Inferior parietal cortex (tissue), 1 donor: ENCODE measurements at regions not wholly inside any gene's neighbourhood (a gene's known extent, or its start where the extent isn't known, plus 50 kb on each side); places are given as distances from the start of the nearest gene placed in this dataset.

Experiments used
- DNase-seq: peaks from one replicate; pipeline ENCODE4 v3.0.0-alpha.2; 2016; ENCODE audit errors: extremely low spot score

DNA sequence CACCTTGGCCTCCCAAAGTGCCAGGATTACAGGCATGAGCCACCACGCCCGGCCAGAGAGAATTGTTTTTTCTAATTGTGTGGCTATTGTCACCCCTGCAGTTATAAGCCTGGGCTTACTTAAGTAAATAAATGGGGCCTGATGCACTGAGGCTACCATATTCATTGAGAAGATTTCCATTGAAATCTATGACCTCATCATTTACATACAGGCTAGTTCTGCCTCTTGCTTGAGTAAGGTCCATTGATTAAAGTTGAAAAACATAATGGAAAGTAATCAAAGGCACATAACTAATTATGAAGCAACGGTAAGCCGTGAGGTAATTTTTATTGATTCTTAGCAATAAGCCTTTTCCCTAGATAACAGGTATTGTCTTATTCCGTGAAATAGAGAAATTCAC is 788.9 kb downstream of the ADGRL2 start:
- DNase-seq = no peak

GRCh38 chr1:82587371-82587770 is 786.6 kb downstream of the ADGRL2 start:
- DNase-seq = no peak

GRCh38 chr1:82586473-82586872 is 785.7 kb downstream of the ADGRL2 start:
- DNase-seq = no peak

DNA sequence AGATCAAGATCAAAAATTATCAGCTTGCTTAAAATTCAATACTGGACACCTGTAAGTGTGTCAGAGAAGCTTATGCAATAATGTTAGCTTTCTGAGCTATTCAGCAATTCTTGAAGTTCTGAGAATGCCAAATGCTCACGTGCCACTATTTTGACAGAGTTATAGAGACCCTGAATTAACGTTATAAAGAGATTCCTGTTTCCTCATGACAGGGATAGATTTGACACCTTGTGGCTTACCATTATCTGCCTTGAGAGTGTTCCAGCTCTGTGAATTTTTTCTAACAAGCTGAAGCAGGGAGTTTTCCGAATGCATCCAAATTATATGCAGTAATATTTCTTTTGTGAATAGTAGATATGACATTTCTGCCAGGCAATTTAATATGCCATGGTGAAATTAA is 781.6 kb downstream of the ADGRL2 start:
- no peak for DNase-seq

DNA sequence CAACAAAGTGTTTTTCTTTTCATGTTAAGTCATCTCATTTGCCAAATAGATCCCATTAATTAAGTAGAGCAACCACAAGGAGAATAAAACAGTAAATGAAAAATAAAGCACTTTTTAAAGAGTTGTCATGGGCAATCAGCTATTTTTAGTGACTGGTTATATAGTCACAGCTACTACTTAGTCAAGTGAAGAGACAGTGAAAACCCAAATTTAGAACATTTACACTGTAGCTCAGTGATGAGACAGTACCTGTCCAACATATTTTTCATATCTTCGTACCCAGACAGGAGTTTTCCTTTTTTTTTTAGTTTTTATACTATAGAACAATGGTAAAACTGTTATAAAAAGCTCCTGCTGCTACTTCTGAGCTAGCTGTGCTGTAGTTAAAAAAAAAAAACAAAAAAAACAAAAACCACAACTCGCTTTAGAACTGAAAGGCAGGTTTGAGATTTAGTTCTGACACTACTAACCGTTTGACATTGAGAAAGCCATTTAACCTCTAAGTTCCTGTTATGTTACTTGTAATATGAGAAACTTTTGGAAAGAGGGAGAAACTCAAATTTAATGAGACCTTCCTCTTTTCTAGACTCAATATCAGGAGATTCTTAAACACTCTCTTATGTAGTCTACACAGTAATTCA is 777.5 kb downstream of the ADGRL2 start:
- DNase-seq = no peak

DNA sequence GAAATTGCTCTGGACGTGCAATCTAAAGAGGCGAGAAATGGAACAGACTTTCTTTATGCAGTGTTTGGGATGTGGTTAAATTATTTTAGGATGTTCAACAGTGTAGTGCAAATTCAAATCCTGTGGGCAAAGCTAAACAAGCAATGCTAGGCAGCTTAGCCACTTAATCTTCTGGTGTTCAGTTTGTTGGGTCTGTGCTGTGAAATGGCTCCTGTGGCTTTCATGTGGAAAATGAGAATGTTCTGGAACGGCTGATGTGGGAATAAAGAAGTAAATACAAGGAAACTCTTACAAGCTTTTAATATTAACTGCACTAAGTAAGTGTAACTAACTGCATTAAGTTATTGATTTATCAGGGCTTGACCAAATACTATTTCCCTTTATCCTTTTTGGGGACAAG is 766.6 kb downstream of the ADGRL2 start:
- no peak for DNase-seq

GRCh38 chr1:82565546-82565945 is 764.8 kb downstream of the ADGRL2 start:
- peak; percentile 20 for DNase-seq

GRCh38 chr1:82565146-82565545 is 764.4 kb downstream of the ADGRL2 start:
- no peak for DNase-seq

GRCh38 chr1:82564333-82564732 is 763.6 kb downstream of the ADGRL2 start:
- DNase-seq = no peak

DNA sequence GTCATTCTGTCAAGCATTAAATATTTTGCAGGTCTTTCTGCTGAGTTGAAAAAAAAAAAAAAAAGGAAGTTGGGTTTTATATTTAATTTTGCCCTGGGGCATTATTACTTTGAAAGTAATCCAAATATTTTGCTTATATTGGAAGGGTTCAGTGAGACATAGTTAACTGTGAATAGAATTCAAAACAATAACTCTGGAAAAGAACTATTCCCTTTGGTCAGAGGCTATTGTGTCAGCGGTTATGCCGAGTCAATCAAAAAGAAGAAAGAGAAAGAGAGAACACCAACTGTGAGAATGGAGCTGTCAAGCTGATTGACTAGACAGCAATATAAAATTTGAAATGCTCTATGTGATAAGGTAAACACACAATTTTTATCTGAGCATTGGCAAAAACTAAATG is 761.7 kb downstream of the ADGRL2 start:
- no peak for DNase-seq

DNA sequence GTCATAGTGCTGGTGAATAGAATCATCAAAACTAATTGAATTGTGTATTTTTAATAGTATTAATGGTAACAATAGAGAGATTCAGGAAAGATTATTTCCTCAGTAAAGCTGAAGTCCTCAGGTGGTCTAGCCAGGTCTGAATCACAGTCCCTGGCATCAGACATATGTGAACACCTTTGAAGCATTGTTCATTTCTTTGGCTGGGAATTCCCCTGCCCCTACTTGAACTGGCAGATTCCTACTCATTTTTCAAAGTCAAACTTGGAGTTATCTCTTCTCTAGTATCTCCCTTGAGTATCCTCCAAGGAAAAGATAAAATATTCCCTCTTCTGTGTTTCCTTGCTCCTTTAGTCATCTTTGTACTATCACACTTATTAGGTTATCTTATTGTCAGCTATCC is 759.8 kb downstream of the ADGRL2 start:
- DNase-seq = no peak

DNA sequence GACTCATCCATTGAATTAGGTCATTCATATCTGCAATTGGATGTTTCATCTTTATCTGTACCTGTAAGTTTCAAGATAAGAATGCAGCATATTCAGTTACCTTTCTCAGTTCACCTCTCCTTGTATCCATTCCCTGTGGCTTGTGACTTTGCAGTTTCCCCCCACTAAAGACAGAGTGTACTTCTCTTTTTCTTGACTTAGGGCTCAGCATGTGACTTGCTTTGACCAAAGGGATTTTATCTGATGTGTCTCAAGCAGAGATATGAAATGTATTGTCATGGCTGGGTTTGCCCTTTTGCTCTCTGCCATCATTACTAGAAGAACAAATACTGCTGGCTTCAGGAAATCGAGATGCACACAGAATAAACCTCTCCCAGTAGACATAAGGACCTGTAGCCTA is 754.8 kb downstream of the ADGRL2 start:
- DNase-seq = no peak

GRCh38 chr1:82549841-82550240 is 749.1 kb downstream of the ADGRL2 start:
- no peak for DNase-seq

GRCh38 chr1:82542766-82543165 is 742.0 kb downstream of the ADGRL2 start:
- no peak for DNase-seq

- DNase-seq = no peak
These were observed 741.4 kb downstream of the ADGRL2 start for GRCh38 chr1:82542141-82542540.

DNA sequence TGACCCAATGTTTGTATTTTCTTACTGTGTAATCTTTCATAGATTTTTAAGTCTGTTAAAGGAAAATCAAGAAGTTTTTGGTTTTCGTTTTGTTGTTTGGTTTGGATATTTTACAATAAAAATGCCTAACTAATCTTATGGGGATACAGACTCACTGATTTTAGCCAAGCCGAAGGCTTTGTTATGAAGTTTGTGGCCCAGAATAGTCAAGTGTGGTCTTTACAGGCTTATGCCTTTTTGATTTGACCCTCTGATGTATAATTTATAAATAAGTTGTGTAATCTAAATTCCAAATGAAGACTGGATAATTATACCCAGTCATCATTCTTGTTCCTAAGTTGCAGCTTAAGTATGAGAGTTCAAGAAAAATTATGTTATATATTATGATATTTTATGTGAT is 739.3 kb downstream of the ADGRL2 start:
- DNase-seq = no peak

- no peak for DNase-seq
These were observed 738.1 kb downstream of the ADGRL2 start for GRCh38 chr1:82538876-82539275.

DNA sequence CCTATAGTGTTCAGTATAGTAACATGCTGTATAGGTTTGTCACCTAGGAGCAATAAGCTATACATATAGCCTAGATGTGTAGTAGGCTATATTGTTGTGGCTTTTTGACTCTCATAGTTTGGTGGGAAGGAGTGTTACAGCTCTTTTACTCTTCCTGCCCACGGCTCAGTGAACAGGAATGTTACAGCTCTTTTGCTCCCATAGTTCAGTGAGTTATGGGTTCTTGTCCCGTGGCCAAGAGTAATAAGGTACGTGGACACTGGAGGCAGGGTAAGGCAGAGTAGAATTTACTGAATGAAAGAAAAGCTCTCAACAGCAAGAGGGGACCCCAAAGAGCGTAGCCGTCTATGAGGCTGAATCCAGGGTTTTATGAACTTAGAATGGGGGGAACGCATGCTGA is 734.3 kb downstream of the ADGRL2 start:
- DNase-seq = no peak

GRCh38 chr1:82525378-82525777 is 724.6 kb downstream of the ADGRL2 start:
- no peak for DNase-seq

DNA sequence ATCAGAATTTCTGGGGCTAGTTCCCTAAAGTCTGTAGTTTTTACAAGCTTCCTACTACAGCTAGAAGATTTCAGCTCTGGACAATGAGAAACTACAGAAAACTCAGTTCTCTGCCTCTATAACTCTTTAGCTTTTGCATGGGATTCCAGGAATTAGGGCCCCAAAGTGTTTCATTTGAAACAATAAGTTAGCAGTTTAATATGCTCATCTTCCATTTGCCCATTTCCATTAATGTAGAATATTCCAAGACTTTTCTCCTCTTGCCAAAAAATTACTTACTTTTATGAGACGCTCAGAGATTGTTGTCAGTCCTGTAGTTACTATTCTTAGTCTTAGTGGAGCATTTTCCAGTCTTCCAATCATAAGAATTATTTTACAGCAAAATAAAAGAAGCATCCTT is 719.9 kb downstream of the ADGRL2 start:
- no peak for DNase-seq

- DNase-seq = no peak
These were observed 716.9 kb downstream of the ADGRL2 start for GRCh38 chr1:82517586-82517985.

GRCh38 chr1:82515650-82516049 is 714.9 kb downstream of the ADGRL2 start:
- DNase-seq = no peak

DNA sequence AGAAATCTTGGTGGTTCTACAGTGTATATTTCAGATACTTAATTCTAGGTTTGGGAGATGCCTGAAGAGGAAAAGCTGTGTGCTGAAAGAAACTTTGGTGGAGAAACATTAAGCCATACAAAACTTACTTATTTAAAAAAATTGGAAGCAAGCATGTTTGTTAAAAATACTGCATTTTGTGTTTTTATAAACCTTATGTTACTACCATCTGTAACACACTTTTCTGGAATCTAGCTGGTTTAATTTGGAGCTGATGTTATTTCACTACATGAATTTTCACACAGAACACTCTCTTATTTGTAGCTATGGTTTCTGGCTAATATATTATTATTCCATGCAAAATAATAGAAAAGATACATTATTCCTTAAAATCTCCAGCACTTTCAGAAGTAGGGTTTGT is 710.7 kb downstream of the ADGRL2 start:
- no peak for DNase-seq

DNA sequence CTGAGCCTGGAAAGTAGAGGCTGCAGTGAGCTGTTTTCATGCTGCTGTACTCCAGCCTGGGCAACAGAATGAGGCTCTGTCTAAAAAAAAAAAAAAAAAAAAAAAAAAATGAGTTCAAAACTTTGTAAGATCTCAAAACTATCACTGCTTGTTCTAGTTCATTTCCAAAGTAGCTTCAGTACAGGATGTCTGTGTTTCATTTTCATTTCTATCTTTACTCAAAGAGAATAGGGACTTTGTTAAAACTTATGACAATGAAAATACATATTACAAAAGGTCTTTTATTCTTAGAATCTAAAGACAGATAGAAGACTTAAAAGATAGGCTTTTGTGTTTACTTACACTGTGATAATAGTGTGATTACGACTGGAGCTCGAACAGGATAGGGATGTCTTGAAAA is 709.7 kb downstream of the ADGRL2 start:
- DNase-seq = no peak
